ENCODE measurements at regions not wholly inside any gene's neighbourhood (a gene's known extent, or its start where the extent isn't known, plus 50 kb on each side); places are given as distances from the start of the nearest gene placed in this dataset.

DNA sequence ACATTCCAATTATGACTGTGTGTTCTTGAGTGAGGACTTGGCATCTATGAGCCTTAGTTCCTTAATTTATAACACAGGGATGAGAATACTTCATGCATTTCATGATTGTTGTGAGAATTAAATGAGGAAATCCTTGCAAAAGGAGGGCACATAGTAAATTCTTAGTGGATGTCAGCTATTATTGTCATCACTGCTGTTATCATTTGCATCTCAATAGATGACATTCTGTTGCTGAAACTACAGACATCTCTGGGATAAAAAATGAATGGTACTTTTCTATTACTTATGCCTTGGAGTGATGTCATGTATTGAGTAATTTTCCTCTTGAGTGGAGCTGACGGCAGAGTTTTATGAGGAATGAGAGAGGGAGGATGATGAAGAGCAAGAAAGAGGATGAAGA, 184.4 kb upstream of the CDH11 start:
- TF ChIP-seq POLR2AphosphoS5 (IDR thresholded peaks at IDR 0.05; ENCODE audit: low read depth) = no peak
- TF ChIP-seq, protein P1, sequence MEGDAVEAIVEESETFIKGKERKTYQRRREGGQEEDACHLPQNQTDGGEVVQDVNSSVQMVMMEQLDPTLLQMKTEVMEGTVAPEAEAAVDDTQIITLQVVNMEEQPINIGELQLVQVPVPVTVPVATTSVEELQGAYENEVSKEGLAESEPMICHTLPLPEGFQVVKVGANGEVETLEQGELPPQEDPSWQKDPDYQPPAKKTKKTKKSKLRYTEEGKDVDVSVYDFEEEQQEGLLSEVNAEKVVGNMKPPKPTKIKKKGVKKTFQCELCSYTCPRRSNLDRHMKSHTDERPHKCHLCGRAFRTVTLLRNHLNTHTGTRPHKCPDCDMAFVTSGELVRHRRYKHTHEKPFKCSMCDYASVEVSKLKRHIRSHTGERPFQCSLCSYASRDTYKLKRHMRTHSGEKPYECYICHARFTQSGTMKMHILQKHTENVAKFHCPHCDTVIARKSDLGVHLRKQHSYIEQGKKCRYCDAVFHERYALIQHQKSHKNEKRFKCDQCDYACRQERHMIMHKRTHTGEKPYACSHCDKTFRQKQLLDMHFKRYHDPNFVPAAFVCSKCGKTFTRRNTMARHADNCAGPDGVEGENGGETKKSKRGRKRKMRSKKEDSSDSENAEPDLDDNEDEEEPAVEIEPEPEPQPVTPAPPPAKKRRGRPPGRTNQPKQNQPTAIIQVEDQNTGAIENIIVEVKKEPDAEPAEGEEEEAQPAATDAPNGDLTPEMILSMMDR (IDR thresholded peaks at IDR 0.05; ENCODE audit: insufficient read depth, low read length) = no peak
- no peak for TF ChIP-seq GABPA (IDR thresholded peaks at IDR 0.05; ENCODE audit: low read depth)
- TF ChIP-seq SPI1 (IDR thresholded peaks at IDR 0.05; ENCODE audit: borderline replicate concordance, low read depth) = no peak
